Endodermal cell (in vitro differentiated cells): ENCODE measurements at regions not wholly inside any gene's neighbourhood (a gene's known extent, or its start where the extent isn't known, plus 50 kb on each side); places are given as distances from the start of the nearest gene placed in this dataset.

Experiments
- DNase-seq: peaks from one replicate; pipeline ENCODE4 v3.0.0-alpha.2; 2017
- H3K27ac ChIP-seq: 2 replicates; pipeline ENCODE4 v1.5.1; 2013; ENCODE audit warnings: mild to moderate bottlenecking, low read depth, low read length, moderate library complexity
- H3K27me3 ChIP-seq: 2 replicates; pipeline ENCODE4 v1.6.1; 2013; ENCODE audit warnings: mild to moderate bottlenecking, low read length, moderate library complexity; ENCODE audit not compliant: insufficient read depth, control insufficient read depth, poor library complexity, severe bottlenecking
- H3K36me3 ChIP-seq: 2 replicates; pipeline ENCODE4 v1.7.0; 2013; ENCODE audit warnings: mild to moderate bottlenecking, low read length, moderate library complexity; ENCODE audit not compliant: control insufficient read depth, insufficient read depth
- H3K4me1 ChIP-seq: one replicate; pipeline ENCODE4 v1.7.0; 2013; ENCODE audit warnings: low read length; ENCODE audit not compliant: control insufficient read depth, insufficient read depth
- H3K4me3 ChIP-seq: 2 replicates; pipeline ENCODE4 v1.5.1; 2013; ENCODE audit warnings: mild to moderate bottlenecking, low read length, moderate library complexity
- H3K9ac ChIP-seq: 2 replicates; pipeline ENCODE4 v1.6.1; 2013; ENCODE audit warnings: mild to moderate bottlenecking, low read length, moderate library complexity; ENCODE audit not compliant: poor library complexity, severe bottlenecking; ENCODE audit errors: extremely low read depth
- H3K9me3 ChIP-seq: 2 replicates; pipeline ENCODE4 v1.6.1; 2013; ENCODE audit warnings: mild to moderate bottlenecking, low read length, moderate library complexity; ENCODE audit not compliant: control insufficient read depth
- H3K27ac Mint-ChIP-seq: 2 replicates; pipeline ENCODE4 v1.8.0; 2020; ENCODE audit warnings: mixed read lengths
- H3K27me3 Mint-ChIP-seq: 2 replicates; pipeline ENCODE4 v1.8.0; 2021; ENCODE audit warnings: mild to moderate bottlenecking, mixed read lengths; ENCODE audit not compliant: insufficient read depth
- H3K36me3 Mint-ChIP-seq: 2 replicates; pipeline ENCODE4 v1.8.0; 2020; ENCODE audit warnings: low read depth, mixed read lengths
- H3K4me1 Mint-ChIP-seq: 2 replicates; pipeline ENCODE4 v1.8.0; 2020; ENCODE audit warnings: mixed read lengths
- H3K4me3 Mint-ChIP-seq: 2 replicates; pipeline ENCODE4 v1.8.0; 2020; ENCODE audit warnings: mild to moderate bottlenecking, moderate library complexity, mixed read lengths
- H3K9me3 Mint-ChIP-seq: 2 replicates; pipeline ENCODE4 v1.8.0; 2020; ENCODE audit warnings: mild to moderate bottlenecking, mixed read lengths
- CTCF ChIP-seq: fragments of 200-600 bp; sonication (generic); conservative IDR thresholded peaks from 2 replicates; pipeline ENCODE4 v1.5.0; 2021; ENCODE audit warnings: antibody characterized with exemption, mild to moderate bottlenecking
- WGBS, 2 experiments: methylation state at CpG; one replicate each; pipeline versions ENCODE4 v1.1.5 to v1.1.7; 2013; ENCODE audit warnings: missing lambda C conversion rate in 2 of 2, mixed read lengths in 1 of 2; ENCODE audit not compliant: insufficient coverage in 1 of 2, insufficient read length in 1 of 2; 5-methylcytosine and 5-hydroxymethylcytosine counted together

- Mint-ChIP-seq H3K27ac (no peak overlapping the region), H3K36me3 (peaks cover 2% of the 10 kb centered on the region), H3K4me3 (no peak overlapping the region), H3K27me3 (no peaks in the 10 kb centered on the region), H3K4me1 (peaks cover 6% of the 10 kb centered on the region), H3K9me3 (no peaks in the 10 kb centered on the region)
- Histone ChIP-seq H3K4me3 (no peak overlapping the region), H3K9ac (no peak overlapping the region), H3K27me3 (no peaks in the 10 kb centered on the region), H3K27ac (no peak overlapping the region), H3K36me3 (no peaks in the 10 kb centered on the region), H3K4me1 (no peaks in the 10 kb centered on the region), H3K9me3 (no peaks in the 10 kb centered on the region)
- no peak for TF ChIP-seq CTCF
- no peak for DNase-seq
These were observed 755.0 kb downstream of the TBL1XR1 start for GRCh38 chr3:176442326-176442725.

- 100% methylated on average over 1 to 2 of the region's 2 CpGs for WGBS, 2 experiments
- H3K27ac Mint-ChIP-seq = no peak overlapping the region
- Histone ChIP-seq H3K4me3 (no peak overlapping the region), H3K27me3 (no peaks in the 10 kb centered on the region), H3K9ac (no peak overlapping the region), H3K36me3 (no peaks in the 10 kb centered on the region), H3K9me3 (no peaks in the 10 kb centered on the region), H3K27ac (no peak overlapping the region), H3K4me1 (no peaks in the 10 kb centered on the region)
- H3K36me3 Mint-ChIP-seq = peaks cover 2% of the 10 kb centered on the region
- DNase-seq = no peak
- H3K9me3 Mint-ChIP-seq = no peaks in the 10 kb centered on the region
- no peak overlapping the region for H3K4me3 Mint-ChIP-seq
- peaks cover 6% of the 10 kb centered on the region for H3K4me1 Mint-ChIP-seq
- TF ChIP-seq CTCF = no peak
- H3K27me3 Mint-ChIP-seq = no peaks in the 10 kb centered on the region
These were observed 757.6 kb downstream of the TBL1XR1 start for GRCh38 chr3:176439729-176440128.

DNA sequence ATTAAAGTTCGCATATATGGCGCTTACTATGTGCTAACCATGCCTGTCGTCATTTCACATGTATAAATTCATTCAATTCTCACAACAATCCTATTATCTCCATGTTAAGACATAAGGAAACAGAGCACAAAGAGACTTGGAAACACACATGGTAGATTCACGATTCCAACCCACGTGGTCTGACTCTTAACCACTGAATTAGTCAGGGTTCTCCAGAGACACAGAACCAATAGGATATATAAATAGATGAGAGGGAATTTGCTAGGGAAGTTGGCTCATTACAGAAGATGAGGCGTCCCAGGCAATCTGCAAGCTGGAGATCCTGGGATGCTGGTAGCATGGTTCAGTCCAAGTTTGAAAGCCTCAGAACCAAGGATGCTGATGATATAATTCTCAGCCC is 765.3 kb downstream of the TBL1XR1 start:
- Mint-ChIP-seq H3K4me1 (no peaks in the 10 kb centered on the region), H3K9me3 (no peaks in the 10 kb centered on the region), H3K27ac (no peak overlapping the region), H3K27me3 (no peaks in the 10 kb centered on the region), H3K4me3 (no peak overlapping the region), H3K36me3 (no peaks in the 10 kb centered on the region)
- Histone ChIP-seq H3K27ac (no peak overlapping the region), H3K4me1 (no peaks in the 10 kb centered on the region), H3K9me3 (no peaks in the 10 kb centered on the region), H3K36me3 (no peaks in the 10 kb centered on the region), H3K27me3 (no peaks in the 10 kb centered on the region), H3K4me3 (no peak overlapping the region), H3K9ac (no peak overlapping the region)
- no peak for DNase-seq
- TF ChIP-seq CTCF = no peak
- WGBS, 2 experiments = 74 to 80% methylated on average over 5 to 6 of the region's 6 CpGs
